GM19328 (cell line): ENCODE measurements at regions not wholly inside any gene's neighbourhood (a gene's known extent, or its start where the extent isn't known, plus 50 kb on each side); places are given as distances from the start of the nearest gene placed in this dataset.
A peak's percentile ranks its signal among the peaks of the same experiment; 100 is the strongest.
"Not testable (repeated sequence)": the region's sequence is repeated elsewhere in the genome, so short reads cannot be mapped to it uniquely, and the experiment has no call there.

Experiments
- ATAC-seq: cut with Tn5 transposase; IDR thresholded peaks from one replicate; pipeline ENCODE4 v1.9.1; 2021; ENCODE audit warnings: mild to moderate bottlenecking, moderate library complexity; ENCODE audit not compliant: unreplicated experiment

DNA sequence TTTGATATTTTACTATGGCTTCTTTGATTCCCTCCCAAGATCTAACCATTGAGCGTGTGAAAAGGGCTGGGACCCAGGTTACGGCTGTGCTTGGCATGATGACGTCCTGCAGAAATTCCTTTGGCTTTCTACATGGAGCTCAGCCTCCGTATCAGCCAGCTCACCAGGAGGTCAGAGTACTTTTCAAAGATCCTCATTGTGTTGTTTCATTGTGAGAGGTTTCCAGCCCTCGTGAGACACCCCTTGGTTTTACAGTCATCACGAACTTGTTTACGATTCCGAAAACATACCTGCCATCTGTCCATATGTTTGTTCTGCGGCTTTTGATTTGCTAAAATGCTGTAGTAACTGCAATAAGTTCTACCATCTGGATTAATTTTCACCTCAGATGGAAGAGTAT is 453.1 kb downstream of the TMEM121 start:
- no peak for ATAC-seq

DNA sequence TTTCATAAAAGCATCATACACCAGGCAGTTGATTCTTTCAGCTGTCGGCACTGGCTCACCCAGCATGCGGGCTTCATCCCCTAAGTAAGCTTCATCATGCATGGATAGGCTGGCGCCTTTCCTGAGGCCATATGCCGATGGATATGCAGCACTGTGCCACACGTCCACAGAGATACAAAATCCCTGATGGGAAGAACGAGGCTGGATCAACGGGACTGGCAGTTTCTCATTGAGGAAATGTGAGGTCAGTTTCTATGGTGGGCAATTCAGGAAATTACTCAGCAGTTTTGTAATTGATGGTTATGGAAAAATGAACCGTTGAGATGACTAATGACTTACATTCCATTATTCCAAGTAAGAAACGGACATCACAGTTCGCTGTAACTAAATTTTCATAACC is 453.8 kb downstream of the TMEM121 start:
- no peak for ATAC-seq

DNA sequence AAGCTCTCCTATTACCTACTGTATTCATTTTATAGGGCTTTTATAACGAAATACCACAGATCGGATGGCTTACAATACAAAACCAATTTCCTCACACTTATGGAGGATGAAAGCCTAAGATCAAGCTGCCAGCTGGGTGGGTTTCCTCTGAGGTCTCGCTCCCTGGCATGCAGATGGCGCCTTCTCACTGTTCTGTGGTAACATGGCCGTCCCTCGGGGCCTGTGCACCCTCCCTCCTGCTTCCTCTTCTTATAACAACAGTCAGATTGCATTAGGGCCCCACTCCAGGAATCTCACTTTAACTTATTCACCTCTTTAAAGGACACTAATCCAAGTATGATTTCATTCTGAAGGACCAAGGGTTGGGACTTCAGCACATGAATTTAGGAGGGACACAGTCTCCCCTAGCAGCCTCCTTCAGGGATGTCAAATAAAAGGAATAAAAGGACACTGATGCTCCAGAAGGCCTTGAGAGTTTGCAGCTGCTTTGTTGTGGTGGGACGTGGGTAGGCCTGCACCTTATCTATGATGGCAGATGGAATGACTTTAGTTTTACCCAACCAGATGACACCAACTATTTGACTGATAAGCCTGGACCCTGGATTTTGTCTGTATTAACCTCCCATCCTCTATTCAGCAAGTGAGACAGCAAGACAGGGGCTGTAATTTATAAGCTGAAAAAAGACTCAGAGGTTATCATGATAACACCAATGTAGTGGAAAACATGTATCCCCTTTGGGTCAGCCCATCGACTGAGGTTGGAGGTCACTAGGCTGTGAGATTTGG is 455.3 kb downstream of the TMEM121 start:
- ATAC-seq, result not testable (repeated sequence)

DNA sequence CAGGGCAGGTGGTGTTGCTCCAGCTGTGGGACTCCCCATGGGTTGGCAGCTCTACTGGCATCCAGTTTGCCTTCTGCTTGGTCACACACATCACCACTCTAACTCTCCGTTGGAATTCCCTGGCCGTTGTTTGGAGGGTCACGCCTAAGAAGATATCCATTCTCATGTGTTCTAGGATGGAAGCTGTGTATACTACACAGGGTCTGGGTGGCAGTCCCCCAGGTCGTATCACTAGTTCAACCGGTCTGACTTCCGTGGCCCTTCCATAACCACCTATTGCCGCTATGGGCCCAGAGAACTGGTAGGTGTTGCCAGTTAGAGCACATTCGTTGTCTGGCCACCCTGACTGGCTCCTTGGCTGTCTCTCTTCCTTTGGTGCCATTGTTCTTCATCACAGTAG is 456.3 kb downstream of the TMEM121 start:
- no peak for ATAC-seq

DNA sequence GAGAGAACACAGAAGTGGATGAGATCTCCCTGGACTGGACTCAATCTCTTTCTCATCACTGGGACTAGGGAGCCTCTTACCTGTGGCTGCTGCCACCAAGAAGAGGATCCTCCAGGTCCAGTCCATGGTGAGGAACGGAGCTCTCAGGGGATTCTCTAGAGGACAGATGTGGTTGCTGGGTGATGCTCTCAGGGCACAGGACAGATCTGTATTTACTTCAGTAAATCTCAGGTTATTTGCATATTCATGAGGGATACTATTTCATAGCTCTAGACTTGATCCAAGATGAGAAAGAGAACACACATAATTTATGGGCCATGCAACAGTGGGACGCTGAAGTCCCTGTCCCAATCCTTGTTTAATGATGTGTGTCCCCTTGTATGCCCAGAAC is 460.5 kb downstream of the TMEM121 start:
- no peak for ATAC-seq

DNA sequence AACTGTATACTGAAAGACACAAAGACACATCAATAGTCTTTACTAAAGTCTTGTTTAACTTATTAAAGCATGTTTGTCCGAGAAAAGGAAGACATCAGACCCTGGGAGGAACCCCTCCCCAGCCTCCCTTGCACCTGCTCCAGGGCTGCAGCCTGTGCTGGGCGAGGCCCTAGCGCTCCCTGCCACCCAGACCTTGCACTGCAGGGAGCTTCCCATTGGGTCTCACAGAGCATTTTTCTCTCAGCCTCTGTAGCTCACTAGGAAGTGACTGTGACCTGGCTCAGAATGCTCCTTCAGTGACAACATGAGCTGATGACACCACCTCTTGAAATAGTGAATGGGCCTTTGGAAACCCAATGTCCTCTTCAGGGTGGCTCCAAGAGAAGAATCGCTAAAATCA is 461.2 kb downstream of the TMEM121 start:
- no peak for ATAC-seq

DNA sequence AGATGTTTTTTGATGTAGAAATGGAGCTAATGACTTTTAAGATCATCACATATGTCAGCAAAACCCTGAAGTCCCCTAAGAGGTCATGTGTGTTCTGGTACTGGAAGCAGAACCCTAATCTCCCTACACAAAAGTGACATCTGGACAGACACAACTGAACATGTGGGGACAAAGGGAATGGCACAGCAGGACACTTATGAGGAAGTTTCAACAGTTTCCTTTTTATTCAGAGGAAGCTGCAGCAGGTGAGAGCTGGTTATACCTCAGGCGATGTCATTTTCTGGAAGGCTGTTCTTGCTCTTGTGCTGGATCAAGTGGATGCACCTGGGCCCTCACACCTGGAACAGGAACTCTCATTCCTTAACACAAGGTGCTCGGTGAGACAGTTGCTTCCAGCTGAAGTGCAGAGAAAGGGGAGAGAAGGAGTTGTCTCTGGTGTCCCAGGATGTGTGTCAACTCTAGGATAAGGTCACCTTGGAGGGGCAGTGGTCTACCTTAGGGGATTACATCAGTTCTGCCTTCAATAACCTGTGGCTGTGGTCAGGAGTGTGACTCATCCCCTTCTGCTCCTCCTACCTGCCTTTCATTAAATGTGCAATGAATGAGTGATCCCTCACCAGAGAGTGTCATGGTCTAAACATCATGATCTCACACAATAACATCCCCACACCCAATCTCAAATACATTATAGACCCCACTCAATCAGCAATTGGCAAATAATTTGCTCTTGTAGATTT is 463.4 kb downstream of the TMEM121 start:
- ATAC-seq, result no peak

DNA sequence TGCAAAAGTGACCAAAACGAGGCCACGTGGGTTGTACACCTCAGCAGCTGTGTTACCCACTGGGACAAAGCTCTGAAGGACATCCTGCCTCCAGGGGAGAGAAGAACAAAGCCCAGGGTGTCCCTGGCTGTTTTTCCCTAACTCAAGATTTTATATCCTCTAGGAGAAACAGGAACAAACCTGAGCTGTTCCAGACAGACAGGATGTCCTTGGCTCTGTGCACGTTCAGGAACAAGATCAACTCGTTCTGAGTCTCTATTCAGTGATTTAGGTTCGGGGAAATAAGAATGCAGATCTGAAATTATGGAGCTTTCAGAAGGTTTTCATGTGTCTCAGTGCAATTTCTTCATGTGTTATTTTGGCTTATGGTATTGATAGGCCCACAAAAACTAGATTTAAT is 465.3 kb downstream of the TMEM121 start:
- not testable (repeated sequence) for ATAC-seq

DNA sequence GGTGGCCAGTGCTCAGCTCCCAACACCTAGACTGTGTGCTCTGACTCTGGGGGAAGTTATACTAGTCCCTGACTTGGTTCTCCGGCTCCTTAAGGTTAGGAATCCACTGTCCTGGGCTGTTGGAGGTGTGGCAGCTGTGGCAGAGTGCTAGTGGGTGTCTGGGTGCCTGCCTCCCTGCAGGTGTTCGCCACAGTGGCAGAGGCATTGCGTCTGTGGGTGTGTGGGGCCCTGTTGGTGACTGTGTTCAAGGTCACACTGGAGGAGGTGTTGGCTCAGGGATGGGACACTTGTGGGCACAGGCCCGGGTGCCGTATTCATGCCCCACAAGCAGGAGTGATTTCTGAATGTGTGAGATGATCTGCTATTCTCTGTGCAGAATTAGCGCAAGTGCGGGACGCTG is 467.4 kb downstream of the TMEM121 start:
- no peak for ATAC-seq

DNA sequence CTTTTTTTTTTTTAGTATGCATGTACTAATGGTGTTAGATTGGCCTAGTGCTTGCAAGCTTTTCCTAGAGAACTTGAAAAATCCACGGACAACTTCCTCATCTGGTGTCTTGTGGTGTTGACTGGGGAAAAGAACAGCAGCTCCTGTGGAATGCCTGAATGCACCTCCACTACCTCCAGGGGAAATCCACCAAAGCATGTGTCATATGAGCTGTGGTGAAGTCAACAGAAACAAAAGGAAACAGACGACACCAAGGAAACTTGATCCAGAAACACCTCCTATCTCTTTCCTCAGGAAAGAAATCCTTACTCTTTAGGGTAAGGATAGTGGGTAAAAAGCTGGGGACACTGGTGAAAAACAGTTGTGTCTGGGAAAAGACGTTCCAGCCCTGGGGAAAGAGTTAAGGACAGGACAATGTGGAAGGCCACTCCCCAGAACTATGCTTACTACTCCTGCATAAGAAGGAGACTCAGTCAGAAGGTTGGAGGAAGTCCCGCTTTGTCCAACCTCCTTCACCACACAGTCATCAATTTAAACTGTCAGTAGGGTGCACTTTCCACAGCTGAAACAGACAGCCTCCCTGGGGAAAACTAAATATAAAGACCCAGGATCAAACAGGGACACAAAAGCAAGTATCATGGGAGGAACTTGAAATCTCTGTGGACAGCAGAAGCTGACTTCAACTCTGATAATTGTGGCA is 468.8 kb downstream of the TMEM121 start:
- not testable (repeated sequence) for ATAC-seq

DNA sequence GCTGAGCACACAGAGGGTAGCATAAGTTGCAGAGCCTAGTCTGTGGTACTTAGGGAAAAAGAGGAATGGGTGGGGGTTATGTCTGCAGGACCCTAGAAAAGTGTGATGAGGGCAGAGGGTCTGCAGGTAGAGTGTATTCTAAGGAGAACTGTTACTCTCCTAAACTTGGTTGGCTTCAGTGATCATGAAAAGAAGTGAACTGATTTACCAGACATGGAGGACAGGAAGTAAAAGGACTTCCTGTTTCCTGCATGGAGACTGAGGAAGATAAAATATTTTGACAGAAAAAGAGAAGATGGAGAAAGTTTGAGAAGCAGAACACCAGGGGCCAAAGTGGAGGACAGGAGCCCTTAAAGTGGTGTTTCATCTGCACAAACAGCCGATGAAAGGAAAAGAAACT is 472.2 kb downstream of the TMEM121 start:
- ATAC-seq, result not testable (repeated sequence)

DNA sequence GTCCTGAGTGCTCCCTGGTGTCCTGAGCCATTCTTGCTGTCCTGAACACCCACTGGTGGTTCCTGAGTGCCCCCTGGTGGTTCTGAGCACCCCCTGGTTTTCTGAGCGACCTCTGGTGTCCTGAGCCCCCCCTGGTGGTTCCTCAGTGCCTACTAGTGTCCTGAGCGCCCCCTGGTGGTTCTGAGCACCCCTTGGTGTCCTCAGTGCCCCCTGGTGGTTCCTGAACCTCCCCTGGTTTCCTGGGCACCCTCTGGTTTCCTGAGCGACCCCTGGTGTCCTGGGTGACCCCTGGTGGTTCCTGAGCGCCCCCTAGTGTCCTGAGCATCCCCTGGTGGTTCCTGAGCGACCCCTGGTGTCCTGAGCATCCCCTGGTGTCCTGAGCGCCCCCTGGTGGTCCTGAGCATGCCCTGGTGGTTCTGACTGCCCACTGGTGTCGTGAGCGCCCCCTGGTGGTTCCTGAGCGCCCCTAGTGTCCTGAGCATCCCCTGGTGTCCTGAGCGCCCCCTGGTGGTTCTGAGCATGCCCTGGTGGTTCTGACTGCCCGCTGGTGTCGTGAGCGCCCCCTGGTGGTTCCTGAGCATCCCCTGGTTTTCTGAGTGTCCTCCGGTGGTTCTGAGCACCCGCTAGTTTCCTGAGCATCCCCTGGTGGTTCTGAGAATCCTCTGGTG is 473.1 kb downstream of the TMEM121 start:
- peak; percentile 80 for ATAC-seq

DNA sequence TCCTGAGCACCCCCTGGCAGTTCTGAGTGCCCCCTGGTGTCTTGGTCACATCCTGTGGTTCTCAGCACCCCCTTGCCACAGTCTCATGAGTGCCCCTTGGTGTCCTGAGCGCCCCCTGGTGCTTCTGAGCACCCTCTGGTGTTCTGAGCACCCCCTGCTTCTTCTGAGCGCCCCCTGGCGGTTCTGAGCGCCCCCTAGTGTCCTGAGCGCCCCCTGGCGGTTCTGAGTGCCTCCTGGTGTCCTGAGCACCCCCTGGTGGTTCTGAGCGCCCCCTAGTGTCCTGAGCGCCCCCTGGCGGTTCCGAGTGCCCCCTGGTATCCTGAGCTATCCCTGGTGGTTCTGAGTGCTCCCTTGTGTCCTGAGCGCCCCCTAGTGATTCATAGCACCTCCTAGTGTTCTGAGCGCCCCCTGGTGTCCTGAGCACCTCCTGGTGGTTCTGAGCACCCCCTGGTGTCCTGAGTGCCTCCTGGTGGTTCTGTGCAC is 473.7 kb downstream of the TMEM121 start:
- ATAC-seq, result peak; percentile 35

DNA sequence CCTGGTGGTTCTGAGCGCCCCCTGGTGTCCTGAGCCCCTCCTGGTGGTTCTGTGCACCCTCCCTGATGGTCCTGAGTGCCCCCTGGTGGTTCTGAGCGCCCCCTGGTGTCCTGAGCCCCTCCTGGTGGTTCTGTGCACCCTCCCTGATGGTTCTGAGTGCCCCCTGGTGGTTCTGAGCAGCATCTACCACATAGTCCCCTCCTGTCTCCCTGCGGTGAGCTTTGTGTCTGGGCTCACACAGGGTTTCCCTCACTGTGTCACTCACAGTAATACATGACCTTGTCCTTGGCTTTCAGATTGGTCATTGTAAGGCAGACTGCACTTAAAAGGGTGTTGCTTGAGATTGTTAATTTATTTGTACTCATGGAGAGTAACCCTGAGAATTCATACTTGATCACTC is 474.9 kb downstream of the TMEM121 start:
- ATAC-seq, result not testable (repeated sequence)

DNA sequence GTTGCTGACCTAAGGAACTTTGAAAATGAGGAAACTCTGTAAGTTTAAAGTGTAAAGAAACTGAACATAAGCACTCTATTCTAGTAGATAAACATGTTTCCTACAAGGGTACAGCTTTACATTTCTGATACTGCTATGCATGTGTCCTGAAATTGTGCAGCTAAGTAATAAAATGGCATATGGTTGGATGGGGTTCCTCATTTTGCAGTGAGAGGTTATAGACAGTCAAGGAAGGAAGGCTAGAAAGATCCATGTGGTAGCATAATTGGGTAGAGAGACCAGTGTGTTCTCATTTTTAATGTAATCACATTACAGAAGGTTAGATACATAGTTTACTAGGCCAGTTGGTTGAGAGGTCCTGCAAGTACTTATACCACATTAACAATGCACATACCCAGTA is 477.0 kb downstream of the TMEM121 start:
- ATAC-seq, result no peak

DNA sequence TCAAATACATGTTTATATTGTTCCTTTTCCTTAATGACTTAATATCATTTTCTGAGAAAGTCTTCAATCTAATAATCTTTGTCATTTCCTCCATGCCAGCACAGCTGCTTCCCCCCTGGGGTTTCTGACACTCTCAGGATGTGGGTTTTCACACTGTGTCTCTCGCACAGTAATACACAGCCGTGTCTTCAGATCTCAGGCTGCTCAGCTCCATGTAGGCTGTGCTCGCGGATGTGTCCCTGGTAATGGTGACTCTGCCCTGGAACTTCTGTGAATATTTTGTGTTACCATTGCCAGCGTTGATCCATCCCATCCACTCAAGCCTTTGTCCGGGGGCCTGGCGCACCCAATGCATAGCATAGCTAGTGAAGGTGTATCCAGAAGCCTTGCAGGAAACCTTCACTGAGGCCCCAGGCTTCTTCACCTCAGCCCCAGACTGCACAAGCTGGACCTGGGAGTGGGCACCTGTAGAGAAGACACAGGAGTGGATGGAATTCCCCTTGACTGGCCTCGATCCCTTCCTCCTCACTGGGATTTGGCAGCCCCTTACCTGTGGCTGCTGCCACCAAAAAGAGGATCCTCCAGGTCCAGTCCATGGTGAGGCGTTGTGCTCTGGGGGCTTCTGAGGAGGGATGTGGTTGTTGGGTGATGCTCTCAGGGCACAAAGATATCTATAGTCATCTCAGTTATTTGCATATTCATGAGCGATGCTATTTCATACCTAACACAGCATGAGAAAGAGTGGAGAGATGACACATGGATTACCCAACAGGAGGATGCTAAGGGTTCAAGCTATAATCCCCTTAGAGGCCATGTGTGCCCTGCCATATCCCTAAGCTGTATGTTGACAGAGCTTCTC is 478.8 kb downstream of the TMEM121 start:
- not testable (repeated sequence) for ATAC-seq

DNA sequence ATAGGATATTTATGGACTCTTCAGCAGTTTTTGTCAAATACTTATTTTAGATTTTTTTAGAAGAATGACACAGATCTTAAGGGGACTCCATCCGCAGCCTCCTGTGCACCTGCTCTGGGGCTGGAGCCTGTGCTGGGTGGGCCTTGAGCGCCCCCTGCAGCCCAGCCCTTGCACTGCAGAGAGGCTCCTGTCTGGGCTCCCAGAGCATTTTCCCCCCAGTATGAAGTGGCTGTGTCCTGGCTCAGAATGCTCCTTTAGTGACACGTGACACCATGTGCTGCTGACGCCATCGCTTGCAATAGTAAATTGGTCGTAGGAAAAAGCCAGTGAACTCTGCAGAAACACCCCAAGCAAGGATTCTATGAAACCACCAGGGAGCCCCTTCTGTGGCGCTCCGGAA is 479.7 kb downstream of the TMEM121 start:
- ATAC-seq, result not testable (repeated sequence)

DNA sequence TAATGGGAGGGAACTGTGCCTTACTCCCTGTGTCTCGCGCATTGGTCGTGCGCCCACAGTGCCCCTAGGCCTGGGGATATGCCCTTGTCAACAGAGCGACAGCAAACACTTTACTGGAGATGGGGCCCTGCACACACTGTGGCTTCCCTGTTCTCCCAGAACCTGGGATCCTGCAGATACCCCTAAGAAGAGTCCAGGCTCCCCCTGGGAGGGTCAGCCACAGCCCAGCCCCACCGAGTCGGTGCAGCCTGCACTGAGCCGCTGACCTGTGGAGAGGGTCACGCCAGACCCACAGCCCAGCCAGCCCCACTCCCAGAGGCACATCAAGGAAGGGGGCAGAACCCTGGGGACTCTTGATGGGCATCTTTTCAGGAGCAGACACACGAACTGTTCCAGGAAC is 480.3 kb downstream of the TMEM121 start:
- not testable (repeated sequence) for ATAC-seq

DNA sequence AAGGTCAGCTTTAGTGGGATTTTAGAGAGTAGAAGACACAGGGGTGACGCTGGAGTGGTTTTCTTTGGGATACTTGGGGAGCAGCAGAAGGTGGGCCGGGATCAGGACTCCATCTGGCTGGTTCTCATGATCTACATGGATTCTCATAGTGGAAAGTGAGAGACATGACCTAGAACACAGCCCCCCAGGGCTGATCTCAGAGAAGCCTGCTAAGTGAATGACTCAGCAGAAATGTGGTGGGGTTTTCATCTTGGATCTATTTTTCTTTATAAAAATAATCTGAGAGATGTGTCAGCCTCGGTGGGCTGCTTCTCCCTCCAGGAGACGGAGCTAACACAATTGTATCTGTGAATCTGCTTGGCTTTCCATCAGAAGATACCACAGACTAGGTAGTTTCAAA is 484.4 kb downstream of the TMEM121 start:
- no peak for ATAC-seq
